ENCODE measurements at regions not wholly inside any gene's neighbourhood (a gene's known extent, or its start where the extent isn't known, plus 50 kb on each side); places are given as distances from the start of the nearest gene placed in this dataset.

DNA sequence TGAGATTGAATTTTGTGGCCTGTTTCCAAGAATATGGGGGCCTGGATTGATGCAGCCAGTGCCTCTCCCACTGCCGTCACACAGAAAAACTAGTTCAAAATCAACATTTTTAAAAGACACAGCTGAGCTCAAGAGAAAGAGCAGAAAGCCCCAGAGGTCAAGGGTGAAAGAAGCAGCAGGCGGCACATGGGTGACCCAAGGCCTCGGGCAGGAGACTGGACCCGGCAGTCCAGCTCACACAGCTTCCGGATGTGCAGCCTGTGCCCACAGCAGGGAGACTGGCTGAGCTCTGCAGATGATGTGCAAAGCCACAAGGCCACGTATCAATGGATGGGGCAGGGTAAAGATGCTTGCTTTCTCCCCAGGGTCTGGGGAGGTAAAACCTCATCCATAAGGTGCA is 50.4 kb upstream of the RNF32 start:
- peaks cover 2% of the 10 kb centered on the region for H3K9me3 Mint-ChIP-seq (ENCODE audit: low read depth)
- H3K27me3 Mint-ChIP-seq = peaks cover 7% of the 10 kb centered on the region
- H3K4me3 Mint-ChIP-seq = no peak overlapping the region
- H3K36me3 Mint-ChIP-seq = no peaks in the 10 kb centered on the region
- H3K27ac Mint-ChIP-seq = no peak overlapping the region
- no peak for ATAC-seq
- no peak for DNase-seq
- CTCF ChIA-PET = no interaction called here
- no peaks in the 10 kb centered on the region for H3K4me1 Mint-ChIP-seq

DNA sequence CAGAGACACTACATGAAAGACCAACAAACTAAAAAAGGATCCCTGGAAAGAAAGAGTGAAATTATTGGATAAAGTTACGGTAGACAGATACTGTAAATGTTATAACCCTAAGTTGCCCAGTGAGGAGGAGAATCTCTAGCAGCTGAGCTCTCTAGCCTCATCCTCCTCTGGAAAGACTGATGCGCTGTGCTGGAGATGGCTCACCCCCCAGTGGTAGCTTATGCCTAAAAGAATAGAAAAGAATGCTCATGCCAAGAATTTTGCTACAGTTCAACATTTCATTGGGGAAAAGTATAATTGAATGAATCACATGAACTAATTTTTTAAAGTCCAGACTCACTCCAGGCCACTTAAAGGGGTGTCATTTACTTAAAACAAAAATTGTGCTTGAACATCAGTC is 50.8 kb upstream of the RNF32 start:
- H3K27ac Mint-ChIP-seq = no peak overlapping the region
- H3K27me3 Mint-ChIP-seq = peaks cover 11% of the 10 kb centered on the region
- DNase-seq (no peak), ATAC-seq (no peak)
- no peaks in the 10 kb centered on the region for H3K4me1 Mint-ChIP-seq
- CTCF ChIA-PET = no interaction called here
- no peaks in the 10 kb centered on the region for H3K36me3 Mint-ChIP-seq
- H3K4me3 Mint-ChIP-seq = no peak overlapping the region
- H3K9me3 Mint-ChIP-seq (ENCODE audit: low read depth) = peaks cover 2% of the 10 kb centered on the region

DNA sequence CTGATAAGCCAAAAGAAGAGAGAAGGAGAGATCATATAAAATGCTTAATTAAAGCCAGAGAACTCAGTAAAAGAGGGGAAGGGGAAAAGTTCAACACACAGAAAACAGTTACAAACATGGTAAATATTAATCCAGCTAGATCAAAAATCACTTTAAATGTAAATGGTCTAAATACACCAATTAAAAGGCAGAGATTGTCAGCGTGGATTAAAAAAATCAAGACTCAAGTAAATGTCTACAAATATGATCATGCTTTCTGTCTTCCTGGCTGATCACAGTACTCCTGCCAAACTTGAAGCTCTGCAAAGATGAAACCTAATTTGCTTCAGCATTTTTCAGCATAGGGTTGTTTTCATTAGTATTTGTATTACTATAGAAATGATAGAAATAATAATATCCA is 54.6 kb upstream of the RNF32 start:
- peaks cover 2% of the 10 kb centered on the region for H3K4me1 Mint-ChIP-seq
- no peaks in the 10 kb centered on the region for H3K36me3 Mint-ChIP-seq

DNA sequence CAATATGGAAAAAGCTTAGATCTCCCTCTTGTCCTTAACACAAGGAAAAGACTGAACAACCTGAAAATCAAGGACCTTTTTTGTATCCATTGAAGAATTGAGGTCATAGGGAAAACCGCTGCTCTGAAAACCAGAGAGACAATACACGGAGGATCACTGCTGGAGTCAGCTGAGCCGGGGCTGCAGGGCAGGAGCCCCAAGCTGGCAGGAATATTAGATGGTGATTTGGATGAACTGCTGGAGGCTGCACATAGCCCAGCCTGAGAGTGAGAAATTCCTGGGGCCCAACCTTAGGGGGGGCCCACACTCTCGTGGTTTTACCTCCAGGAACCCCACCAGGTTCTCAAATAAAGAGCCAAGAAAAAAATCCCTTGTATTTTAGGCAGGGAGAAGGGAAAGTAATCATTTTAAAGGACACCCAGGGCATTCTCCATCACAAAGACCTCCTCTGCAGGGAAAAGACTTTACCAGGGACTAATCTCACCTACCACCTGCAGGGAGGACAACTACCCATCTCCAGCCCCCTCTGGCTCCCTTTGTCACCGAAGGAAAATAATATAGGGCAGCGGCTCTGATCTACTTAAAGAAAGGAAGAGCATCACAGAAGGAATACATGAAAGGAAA is 55.4 kb upstream of the RNF32 start:
- no peak overlapping the region for H3K4me3 Mint-ChIP-seq
- H3K36me3 Mint-ChIP-seq = no peaks in the 10 kb centered on the region
- peaks cover 2% of the 10 kb centered on the region for H3K4me1 Mint-ChIP-seq
- no peak overlapping the region for H3K27ac Mint-ChIP-seq
- H3K27me3 Mint-ChIP-seq = peaks cover 18% of the 10 kb centered on the region
- no peaks in the 10 kb centered on the region for H3K9me3 Mint-ChIP-seq (ENCODE audit: low read depth)
- no peak for DNase-seq
- ATAC-seq = no peak
- CTCF ChIA-PET = no interaction called here

More for the DNA sequence above, 54.6 kb upstream of the RNF32 start:
- CTCF ChIA-PET = no interaction called here
- no peaks in the 10 kb centered on the region for H3K9me3 Mint-ChIP-seq (ENCODE audit: low read depth)
- no peak for ATAC-seq
- no peak overlapping the region for H3K4me3 Mint-ChIP-seq
- H3K27ac Mint-ChIP-seq = no peak overlapping the region
- DNase-seq = no peak
- H3K27me3 Mint-ChIP-seq = peaks cover 14% of the 10 kb centered on the region

- Mint-ChIP-seq H3K4me3 (no peak overlapping the region), H3K9me3 (ENCODE audit: low read depth) (no peaks in the 10 kb centered on the region), H3K27ac (no peak overlapping the region), H3K4me1 (peaks cover 2% of the 10 kb centered on the region), H3K36me3 (no peaks in the 10 kb centered on the region), H3K27me3 (peaks cover 14% of the 10 kb centered on the region)
- no peak for DNase-seq
- ATAC-seq = no peak
- CTCF ChIA-PET = interaction anchor here (0.7 kb wide), 1 partner anchor 148 kb away, joined by 4 read pairs; no protein-coding TSS in a partner anchor
These were observed 57.9 kb upstream of the RNF32 start for GRCh38 chr7:156582591-156583123.

DNA sequence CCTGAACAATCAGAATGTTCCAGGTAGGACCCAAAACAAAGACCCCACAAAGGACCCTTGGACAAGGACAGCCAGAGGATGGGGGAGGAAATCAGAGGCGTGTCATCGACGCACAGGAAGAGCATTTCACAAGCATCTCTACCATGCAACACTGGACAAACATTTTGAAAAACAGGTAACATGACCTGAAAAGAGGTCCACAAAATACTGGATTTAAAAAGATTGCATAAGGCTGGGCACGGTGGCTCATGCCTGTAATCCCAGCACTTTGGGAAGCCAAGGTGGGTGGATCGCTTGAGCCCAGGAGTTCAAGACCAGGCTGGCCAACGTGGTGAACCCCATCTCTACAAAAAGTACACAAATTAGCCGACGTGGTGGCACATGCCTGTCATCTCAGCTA is 60.5 kb upstream of the RNF32 start:
- no peak overlapping the region for H3K27ac Mint-ChIP-seq
- no peaks in the 10 kb centered on the region for H3K9me3 Mint-ChIP-seq (ENCODE audit: low read depth)
- DNase-seq (no peak), ATAC-seq (no peak)
- CTCF ChIA-PET = no interaction called here
- H3K4me3 Mint-ChIP-seq = no peak overlapping the region
- peaks cover 19% of the 10 kb centered on the region for H3K27me3 Mint-ChIP-seq
- no peaks in the 10 kb centered on the region for H3K36me3 Mint-ChIP-seq
- peaks cover 2% of the 10 kb centered on the region for H3K4me1 Mint-ChIP-seq

DNA sequence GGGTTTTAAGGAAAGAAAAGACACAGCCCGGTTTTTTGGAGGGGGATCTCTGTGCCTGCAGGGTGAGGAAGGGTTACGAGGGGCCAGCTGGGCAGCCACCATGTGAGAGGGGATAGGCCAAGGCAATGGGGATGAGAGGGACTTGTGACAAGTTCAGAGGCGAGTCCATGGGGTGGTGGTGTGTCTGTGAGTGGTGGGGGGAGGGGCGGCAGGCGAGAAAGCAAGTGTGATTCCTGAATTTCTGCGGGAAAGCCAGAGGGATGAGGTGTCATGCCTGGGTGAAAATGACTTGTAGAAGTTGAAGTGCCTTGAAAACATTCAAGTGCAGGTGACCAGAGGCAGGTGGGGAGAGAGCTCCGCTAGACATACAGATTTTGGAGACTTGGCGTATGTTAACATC is 61.0 kb upstream of the RNF32 start:
- Mint-ChIP-seq H3K36me3 (no peaks in the 10 kb centered on the region), H3K27me3 (peaks cover 20% of the 10 kb centered on the region), H3K4me1 (peaks cover 2% of the 10 kb centered on the region), H3K4me3 (no peak overlapping the region), H3K27ac (no peak overlapping the region), H3K9me3 (ENCODE audit: low read depth) (no peaks in the 10 kb centered on the region)
- CTCF ChIA-PET = no interaction called here
- no peak for DNase-seq
- ATAC-seq = no peak

GRCh38 chr7:156578978-156579430 is 61.6 kb upstream of the RNF32 start:
- H3K27me3 Mint-ChIP-seq = peaks cover 21% of the 10 kb centered on the region
- H3K4me1 Mint-ChIP-seq = peaks cover 2% of the 10 kb centered on the region
- no peaks in the 10 kb centered on the region for H3K36me3 Mint-ChIP-seq
- H3K27ac Mint-ChIP-seq = no peak overlapping the region
- no peak for ATAC-seq
- no peaks in the 10 kb centered on the region for H3K9me3 Mint-ChIP-seq (ENCODE audit: low read depth)
- CTCF ChIA-PET = no interaction called here
- no peak for DNase-seq
- no peak overlapping the region for H3K4me3 Mint-ChIP-seq

DNA sequence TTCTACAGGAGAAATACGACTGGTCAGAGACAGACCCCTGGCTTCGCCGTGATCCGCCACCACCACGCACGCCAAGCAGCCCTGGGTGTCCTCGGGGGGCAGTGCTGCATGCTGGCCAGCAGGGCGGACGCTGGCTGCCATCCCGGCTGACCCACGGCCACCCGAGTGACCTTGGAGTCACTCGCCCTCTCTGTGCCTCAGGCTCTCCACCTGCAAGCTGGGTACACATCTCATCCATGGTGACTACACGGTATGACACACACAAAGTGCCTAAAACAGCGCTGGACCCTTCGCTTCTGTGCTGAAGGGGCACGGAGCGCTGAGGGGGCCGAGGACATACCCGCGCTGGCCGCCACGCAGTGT is 62.0 kb upstream of the RNF32 start:
- DNase-seq (no peak), ATAC-seq (no peak)
- H3K27ac Mint-ChIP-seq = no peak overlapping the region
- H3K4me1 Mint-ChIP-seq = peaks cover 2% of the 10 kb centered on the region
- no peak overlapping the region for H3K4me3 Mint-ChIP-seq
- peaks cover 24% of the 10 kb centered on the region for H3K27me3 Mint-ChIP-seq
- H3K9me3 Mint-ChIP-seq (ENCODE audit: low read depth) = no peaks in the 10 kb centered on the region
- CTCF ChIA-PET = no interaction called here
- no peaks in the 10 kb centered on the region for H3K36me3 Mint-ChIP-seq

- H3K4me3 Mint-ChIP-seq = no peak overlapping the region
- H3K9me3 Mint-ChIP-seq (ENCODE audit: low read depth) = no peaks in the 10 kb centered on the region
- peaks cover 2% of the 10 kb centered on the region for H3K4me1 Mint-ChIP-seq
- ATAC-seq (no peak), DNase-seq (no peak)
- no peaks in the 10 kb centered on the region for H3K36me3 Mint-ChIP-seq
- CTCF ChIA-PET = no interaction called here
- H3K27ac Mint-ChIP-seq = no peak overlapping the region
- peaks cover 27% of the 10 kb centered on the region for H3K27me3 Mint-ChIP-seq
These were observed 62.7 kb upstream of the RNF32 start for GRCh38 chr7:156577645-156578577.

DNA sequence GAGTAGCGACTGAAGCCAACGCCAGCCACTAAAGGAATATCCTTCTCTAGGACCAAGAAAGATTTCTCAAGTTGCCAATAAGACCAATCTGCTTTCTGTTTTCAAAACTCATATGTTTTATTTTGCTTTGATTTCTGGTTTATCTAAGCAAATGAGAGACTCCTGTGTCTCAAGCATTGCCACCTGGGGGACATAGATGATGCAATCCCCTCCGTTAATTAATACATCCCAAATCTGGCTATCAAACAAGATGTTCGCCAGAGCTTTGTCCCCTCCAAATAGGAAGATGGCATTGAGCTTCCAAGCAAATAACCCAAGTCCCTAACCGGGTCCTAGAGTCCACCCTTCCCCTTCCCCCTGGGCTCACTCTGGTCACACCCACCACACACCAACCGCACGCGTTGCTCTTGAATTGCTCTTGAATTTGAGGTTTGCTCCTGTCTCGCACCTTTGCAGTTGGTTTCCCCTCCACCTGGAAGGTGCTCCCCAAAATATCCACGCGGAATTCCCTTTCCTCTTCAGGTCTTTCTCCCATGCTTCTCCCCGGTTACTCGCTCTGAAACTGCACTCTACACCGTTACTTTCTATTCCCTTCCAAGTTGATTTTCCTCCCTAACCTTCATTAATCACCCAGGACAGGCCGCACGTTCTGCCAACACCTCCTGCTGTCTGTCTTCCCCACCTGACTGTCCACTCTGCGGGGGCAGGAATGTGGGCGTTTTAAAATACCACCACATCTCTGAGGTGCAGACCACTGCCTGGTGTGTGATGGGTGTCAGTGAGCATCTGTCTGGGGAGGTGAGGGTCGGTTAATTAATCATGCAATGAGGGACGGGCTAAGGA is 64.1 kb upstream of the RNF32 start:
- ATAC-seq = no peak
- Mint-ChIP-seq H3K9me3 (ENCODE audit: low read depth) (no peaks in the 10 kb centered on the region), H3K4me3 (no peak overlapping the region), H3K4me1 (no peaks in the 10 kb centered on the region), H3K36me3 (no peaks in the 10 kb centered on the region), H3K27ac (no peak overlapping the region), H3K27me3 (peaks cover 27% of the 10 kb centered on the region)
- CTCF ChIA-PET = no interaction called here
- no peak for DNase-seq

- Mint-ChIP-seq H3K36me3 (no peaks in the 10 kb centered on the region), H3K4me1 (no peaks in the 10 kb centered on the region), H3K27ac (no peak overlapping the region), H3K4me3 (no peak overlapping the region), H3K27me3 (peaks cover 4% of the 10 kb centered on the region), H3K9me3 (ENCODE audit: low read depth) (peaks cover 5% of the 10 kb centered on the region)
- DNase-seq (no peak), ATAC-seq (no peak)
- CTCF ChIA-PET = no interaction called here
These were observed 72.3 kb upstream of the RNF32 start for GRCh38 chr7:156568258-156568657.

- CTCF ChIA-PET = no interaction called here
- no peaks in the 10 kb centered on the region for H3K4me1 Mint-ChIP-seq
- H3K27ac Mint-ChIP-seq = no peak overlapping the region
- no peak for ATAC-seq
- peaks cover 7% of the 10 kb centered on the region for H3K27me3 Mint-ChIP-seq
- H3K4me3 Mint-ChIP-seq = no peak overlapping the region
- peaks cover 5% of the 10 kb centered on the region for H3K9me3 Mint-ChIP-seq (ENCODE audit: low read depth)
- no peaks in the 10 kb centered on the region for H3K36me3 Mint-ChIP-seq
- DNase-seq = no peak
These were observed 73.6 kb upstream of the RNF32 start for GRCh38 chr7:156566812-156567549.

Measured in activated CD8-positive, alpha-beta memory T cell treated with anti-CD3 and anti-CD28 coated beads, Interleukin-2, amount 10 ng/mL, durations not matched to agents 7 days and 5 days (primary cell).